HL-60/S4 treated with phorbol 12-myristate 13-acetate at 8.2 ng/mL for 4 days and 3 days (cell line): ENCODE measurements at regions not wholly inside any gene's neighbourhood (a gene's known extent, or its start where the extent isn't known, plus 50 kb on each side); places are given as distances from the start of the nearest gene placed in this dataset.
"Not testable (repeated sequence)": the region's sequence is repeated elsewhere in the genome, so short reads cannot be mapped to it uniquely, and the experiment has no call there.

ENCODE experiments used
- in situ Hi-C: fragments of 300-500 bp; cut with MboI; formaldehyde crosslinking; loops from 2 replicates; pipeline ENCODE4 v1.15.0; 2022; ENCODE audit warnings: low sequenced_read_pairs

- in situ Hi-C loops: no loop called here
These were observed 139.7 kb upstream of the GDNF start for GRCh38 chr5:37979559-37979958.

GRCh38 chr5:37975531-37975930 lies 135.7 kb upstream of the GDNF start:
- in situ Hi-C loops: no loop called here

GRCh38 chr5:37971483-37972024 lies 131.7 kb upstream of the GDNF start:
- in situ Hi-C loops: no loop called here

DNA sequence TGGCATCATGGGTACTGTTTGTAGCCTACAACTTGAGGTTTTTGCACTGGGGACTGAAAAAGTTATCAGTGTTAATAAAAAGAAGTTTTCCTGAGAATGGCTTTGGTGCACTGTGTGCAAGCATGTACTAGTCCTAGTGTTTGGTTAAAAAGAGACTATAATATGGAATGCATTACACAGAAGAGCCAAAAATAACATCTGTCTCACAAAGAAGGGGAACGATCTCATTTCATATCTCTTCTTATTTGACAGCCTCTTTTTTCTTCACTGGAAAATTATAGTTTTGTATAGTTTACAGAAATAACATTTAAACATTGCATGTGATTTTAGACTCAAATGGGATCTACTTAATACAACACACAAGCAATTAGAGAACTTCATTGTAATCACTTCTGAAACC lies 127.0 kb upstream of the GDNF start:
- in situ Hi-C loops: no loop called here

- in situ Hi-C loops: no loop called here
These were observed 126.5 kb upstream of the GDNF start for GRCh38 chr5:37966291-37966690.

- in situ Hi-C loops: no loop called here
These were observed 122.5 kb upstream of the GDNF start for GRCh38 chr5:37962389-37962788.

GRCh38 chr5:37957218-37957617 lies 117.4 kb upstream of the GDNF start:
- in situ Hi-C loops: no loop called here

DNA sequence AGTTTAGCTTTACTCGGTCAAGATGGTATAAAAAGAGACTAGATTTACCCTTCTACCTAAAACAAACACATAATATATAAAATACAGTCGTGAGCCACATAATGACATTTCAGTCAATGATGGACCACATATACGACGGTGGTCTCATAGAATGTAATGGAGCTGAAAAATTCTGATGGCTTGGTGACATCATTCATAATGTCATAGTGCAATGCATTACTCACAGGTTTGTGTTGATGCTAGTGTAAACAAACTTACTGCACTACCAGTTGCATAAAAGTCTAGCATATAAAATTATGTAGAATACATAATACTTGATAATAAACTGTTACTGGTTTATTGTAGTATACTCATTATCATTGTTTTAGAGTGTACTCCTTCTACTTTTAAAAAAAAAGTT lies 115.9 kb upstream of the GDNF start:
- in situ Hi-C loops: no loop called here

DNA sequence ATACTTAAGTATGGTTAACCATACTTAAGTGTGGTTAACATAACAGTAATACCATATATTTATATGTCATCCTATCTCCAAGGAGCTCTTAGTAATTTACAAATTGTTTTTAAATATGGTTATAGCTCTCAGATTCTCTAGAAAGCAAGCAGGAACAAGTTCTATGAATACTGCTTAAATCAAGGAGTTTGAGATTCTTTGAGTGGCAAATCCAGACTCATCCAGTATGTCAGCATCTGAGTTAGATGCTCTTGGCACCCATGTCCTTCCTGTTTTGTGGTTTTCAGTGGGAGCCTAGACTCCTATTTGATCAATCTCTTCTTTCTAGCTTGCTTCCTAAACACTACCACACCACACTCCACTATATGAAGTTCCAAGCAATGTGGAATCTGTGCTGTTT lies 114.7 kb upstream of the GDNF start:
- in situ Hi-C loops: no loop called here

- in situ Hi-C loops: no loop called here
These were observed 112.3 kb upstream of the GDNF start for GRCh38 chr5:37951946-37952721.

GRCh38 chr5:37950436-37950835 lies 110.6 kb upstream of the GDNF start:
- in situ Hi-C loops: no loop called here

- in situ Hi-C loops: no loop called here
These were observed 105.6 kb upstream of the GDNF start for GRCh38 chr5:37945446-37945845.

DNA sequence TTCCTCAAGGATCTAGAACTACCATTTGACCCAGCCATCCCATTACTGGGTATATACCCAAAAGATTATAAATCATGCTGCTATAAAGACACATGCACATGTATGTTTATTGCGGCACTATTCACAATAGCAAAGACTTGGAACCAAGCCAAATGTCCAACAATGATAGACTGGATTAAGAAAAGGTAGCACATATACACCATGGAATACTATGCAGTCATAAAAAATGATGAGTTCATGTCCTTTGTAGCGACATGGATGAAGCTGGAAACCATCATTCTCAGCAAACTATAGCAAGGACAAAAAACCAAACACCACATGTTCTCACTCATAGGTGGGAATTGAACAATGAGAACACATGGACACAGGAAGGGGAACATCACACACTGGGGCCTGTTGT lies 103.3 kb upstream of the GDNF start:
- in situ Hi-C loops: not testable (repeated sequence)

GRCh38 chr5:37940931-37941623 lies 101.2 kb upstream of the GDNF start:
- in situ Hi-C loops: no loop called here

DNA sequence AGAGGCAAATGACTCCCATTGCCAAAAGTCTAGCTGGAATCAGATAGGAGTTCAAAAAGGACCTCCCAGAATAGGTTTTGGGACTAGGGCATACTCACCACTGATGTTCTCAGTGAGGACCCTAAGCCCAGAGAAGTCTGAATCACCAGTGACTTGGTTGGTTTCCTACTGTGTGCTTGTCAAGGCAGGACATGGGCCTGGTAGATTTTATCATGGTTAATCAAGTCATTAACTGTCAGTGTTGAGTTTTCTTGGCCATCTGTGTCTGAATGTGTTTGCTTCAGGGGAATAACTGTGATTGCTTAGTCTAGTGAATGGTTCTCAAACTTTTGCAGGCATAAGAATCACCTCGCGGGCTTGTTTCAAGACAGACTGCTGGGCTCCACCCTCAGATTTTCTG lies 99.0 kb upstream of the GDNF start:
- in situ Hi-C loops: no loop called here

DNA sequence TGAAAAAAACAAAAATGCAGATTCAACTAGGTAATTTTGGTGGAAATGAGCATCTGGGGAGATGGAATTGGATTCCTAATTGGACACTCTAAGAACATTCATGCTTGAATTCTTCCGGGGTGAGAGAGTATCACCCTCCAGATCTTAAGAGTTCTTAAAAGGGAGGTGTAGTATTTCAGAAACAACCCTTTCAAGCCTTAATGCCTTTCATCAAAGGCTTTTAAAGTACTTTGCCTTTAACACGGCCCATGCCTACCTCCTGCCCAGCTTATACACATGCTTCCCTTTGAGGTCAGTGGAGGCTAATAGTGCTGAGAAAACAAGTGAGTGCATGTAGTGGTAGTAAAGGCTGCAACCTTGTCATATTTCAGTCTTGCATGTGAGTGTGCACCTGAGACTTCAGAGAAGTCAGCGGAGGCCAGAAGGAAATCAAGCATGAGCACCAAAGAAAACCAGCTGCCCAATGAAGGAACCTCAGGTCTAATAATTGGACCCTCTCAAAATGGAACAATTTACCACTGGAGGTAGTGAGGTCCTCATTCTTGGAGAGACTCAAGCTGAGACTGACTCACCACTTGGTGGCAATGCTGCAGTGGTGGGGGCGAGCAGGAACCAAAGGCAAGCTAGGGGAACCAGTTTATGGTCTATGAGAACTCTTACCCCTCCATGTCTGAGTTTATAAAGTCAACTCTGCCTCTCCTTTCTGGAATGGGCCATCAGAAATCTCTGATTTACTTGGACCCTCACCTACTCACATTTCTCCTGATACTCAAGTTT lies 98.4 kb upstream of the GDNF start:
- in situ Hi-C loops: no loop called here

- in situ Hi-C loops: no loop called here
These were observed 96.2 kb upstream of the GDNF start for GRCh38 chr5:37936091-37936490.

GRCh38 chr5:37933576-37933975 lies 93.7 kb upstream of the GDNF start:
- in situ Hi-C loops: no loop called here

GRCh38 chr5:37932450-37932849 lies 92.6 kb upstream of the GDNF start:
- in situ Hi-C loops: no loop called here

GRCh38 chr5:37931541-37931940 lies 91.7 kb upstream of the GDNF start:
- in situ Hi-C loops: no loop called here

DNA sequence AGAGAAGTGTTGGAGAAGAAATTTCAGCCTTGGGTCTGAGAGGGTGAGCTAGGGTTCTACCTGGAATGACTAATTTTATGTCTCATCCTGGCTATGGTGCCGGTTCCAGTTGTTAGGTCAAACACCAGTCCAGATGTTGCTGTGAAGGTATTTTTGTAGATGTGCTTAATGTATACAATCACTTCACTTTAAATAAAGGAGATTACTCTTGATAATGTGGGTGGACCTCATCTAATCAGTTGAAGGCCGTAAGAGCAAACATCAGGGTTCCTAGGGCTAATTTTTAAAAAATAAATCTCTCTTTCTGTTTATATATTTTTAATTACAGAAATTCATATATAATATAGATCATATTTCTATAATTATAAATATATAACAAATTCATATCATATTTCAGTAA lies 90.5 kb upstream of the GDNF start:
- in situ Hi-C loops: no loop called here

DNA sequence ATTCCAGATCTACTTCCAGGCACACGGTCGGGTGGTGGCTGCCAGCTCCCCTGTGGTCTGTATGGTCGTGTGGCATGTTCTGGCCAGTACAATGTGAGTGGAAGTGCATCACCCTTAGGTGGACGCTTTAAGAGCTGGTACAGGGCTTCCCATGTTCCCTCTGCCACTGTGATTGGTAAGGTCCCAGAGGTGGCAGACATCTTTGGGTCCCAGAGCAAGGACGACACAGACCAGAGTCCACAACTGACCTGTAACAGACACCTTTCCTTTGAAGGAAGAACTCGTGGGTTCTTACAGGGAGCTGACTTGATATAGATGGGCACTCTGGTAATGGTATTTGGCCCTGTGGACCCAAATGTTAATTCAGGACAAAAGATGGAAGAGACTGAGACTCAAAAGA lies 90.0 kb upstream of the GDNF start:
- in situ Hi-C loops: no loop called here
